HepG2 (cell line): ENCODE measurements at regions not wholly inside any gene's neighbourhood (a gene's known extent, or its start where the extent isn't known, plus 50 kb on each side); places are given as distances from the start of the nearest gene placed in this dataset.

Experiments
- ATAC-seq: fragments of 200-7000 bp; cut with Tn5 transposase; 3 replicates; pipeline ENCODE4 v1.9.1; 2020; ENCODE audit warnings: mild to moderate bottlenecking, moderate library complexity
- BruUV-seq: library from RNA; stranded (reverse); fragments of 400-500 nt; replicated peaks from 2 replicates; lab custom pipeline; 2021; lab: Mats Ljungman, UMichigan
- CTCF ChIA-PET: fragments of 300-600 bp; formaldehyde crosslinking; extraction: SDS; loops from one replicate; lab custom pipeline; 2021; ENCODE audit warnings: low total read pairs, inconsistent platforms, low intra/inter-chr PET ratio; lab: Yijun Ruan, JAX
- POLR2A ChIA-PET: fragments of 350-600 bp; sonication (Branson Sonifier 250); formaldehyde crosslinking; loops from one replicate; lab custom pipeline; 2020; ENCODE audit warnings: antibody characterized with exemption, inconsistent platforms; lab: Yijun Ruan, JAX
- DNase-seq: peaks from one replicate; pipeline ENCODE4 v3.0.0-alpha.2; 2015; ENCODE audit warnings: low spot score
- FAIRE-seq: peaks from 3 replicates; lab custom pipeline; 2011; peaks lifted over from hg19 to GRCh38; lab: Jason Lieb, UNC
- H2AFZ ChIP-seq: one replicate; pipeline ENCODE4 v1.6.1; 2011; ENCODE audit warnings: low read length, inconsistent platforms
- H3K27ac ChIP-seq: fragments of 300-600 bp; 3 replicates; pipeline ENCODE4 v1.8.0; 2011; ENCODE audit warnings: mixed run types, mild to moderate bottlenecking, mixed read lengths, low read length, inconsistent platforms; ENCODE audit not compliant: insufficient read depth; ENCODE audit errors: extremely low read length
- H3K27me3 ChIP-seq, 2 experiments: fragments of 200-600 bp in 1 of 2; 2 replicates in 1 of 2; 3 replicates in 1 of 2; pipeline versions ENCODE4 v1.6.0 to v1.8.0; 2011; ENCODE audit warnings: low read length in 2 of 2, mild to moderate bottlenecking in 2 of 2, moderate library complexity in 2 of 2, inconsistent platforms in 1 of 2; ENCODE audit not compliant: insufficient read depth in 2 of 2, control insufficient read depth in 1 of 2
- H3K36me3 ChIP-seq, 2 experiments: fragments of 200-600 bp in 1 of 2; replicated peaks in 1 of 2; 2 replicates in 1 of 2; 3 replicates in 1 of 2; pipeline versions ENCODE4 v1.5.1 to v1.8.0; 2011; ENCODE audit warnings: low read length in 2 of 2, inconsistent platforms in 1 of 2; ENCODE audit not compliant: insufficient read depth in 2 of 2, control insufficient read depth in 1 of 2
- H3K4me1 ChIP-seq: 2 replicates; pipeline ENCODE4 v1.5.1; 2012; ENCODE audit warnings: low read length, inconsistent platforms; ENCODE audit not compliant: insufficient read depth
- H3K4me2 ChIP-seq: 2 replicates; pipeline ENCODE4 v1.6.0; 2011; ENCODE audit warnings: low read depth, low read length, inconsistent platforms
- H3K4me3 ChIP-seq, 3 experiments: fragments of 200-600 bp in 1 of 3; sonication (generic), shearing (Covaris generic) in 1 of 3; replicated peaks in 1 of 3; 2 replicates each; pipeline ENCODE4 v1.5.1; 2011 to 2016; ENCODE audit warnings: low read length in 3 of 3, inconsistent platforms in 2 of 3, low read depth in 2 of 3, mild to moderate bottlenecking in 2 of 3, control low read depth in 1 of 3, mixed read lengths in 1 of 3; ENCODE audit not compliant: insufficient read depth in 1 of 3
- H3K79me2 ChIP-seq: one replicate; pipeline ENCODE4 v1.6.1; 2011; ENCODE audit warnings: low read length, inconsistent platforms; ENCODE audit not compliant: insufficient read depth
- H3K9ac ChIP-seq: 2 replicates; pipeline ENCODE4 v1.6.0; 2011; ENCODE audit warnings: mild to moderate bottlenecking, low read depth, low read length, inconsistent platforms; ENCODE audit not compliant: insufficient read depth
- H3K9me3 ChIP-seq: 2 replicates; pipeline ENCODE4 v1.5.1; 2012; ENCODE audit warnings: mild to moderate bottlenecking, low read length
- H4K20me1 ChIP-seq: 2 replicates; pipeline ENCODE4 v1.6.0; 2011; ENCODE audit warnings: inconsistent platforms, mild to moderate bottlenecking, low read length, moderate library complexity; ENCODE audit not compliant: insufficient read depth
- CENPBD1 ChIP-seq: sonication (generic); formaldehyde crosslinking; IDR thresholded peaks from 2 replicates; pipeline ENCODE4 v1.8.0; 2022; ENCODE audit warnings: missing genetic modification reagents, low read depth, mild to moderate bottlenecking, borderline replicate concordance
- CENPT ChIP-seq: sonication (generic); formaldehyde crosslinking; IDR thresholded peaks from 2 replicates; pipeline ENCODE4 v1.8.0; 2022; ENCODE audit warnings: low read depth, mild to moderate bottlenecking, moderate library complexity, missing genetic modification reagents
- GATAD1 ChIP-seq: IDR thresholded peaks from 2 replicates; pipeline ENCODE4 v1.6.1; 2016; ENCODE audit warnings: missing genetic modification reagents, missing compliant biosample characterization
- HOXA5 ChIP-seq: sonication (generic); formaldehyde crosslinking; IDR thresholded peaks from 2 replicates; pipeline ENCODE4 v1.4.0; 2020; ENCODE audit warnings: missing genetic modification reagents
- KLF6 ChIP-seq: IDR thresholded peaks from 2 replicates; pipeline ENCODE4 v1.8.0; 2016; ENCODE audit warnings: missing biosample characterization, missing genetic modification reagents
- MYC ChIP-seq: sonication (generic); formaldehyde crosslinking; IDR thresholded peaks from 2 replicates; pipeline ENCODE4 v1.9.0; 2021; ENCODE audit warnings: missing genetic modification reagents, borderline replicate concordance
- PPARG ChIP-seq: conservative IDR thresholded peaks from 2 replicates; pipeline ENCODE4 v1.6.1; 2016; ENCODE audit warnings: missing biosample characterization, missing genetic modification reagents
- RBM39 ChIP-seq: fragments of 200-400 bp; formaldehyde crosslinking; IDR thresholded peaks from one replicate; pipeline ENCODE4 v1.6.1; 2018; ENCODE audit warnings: antibody characterized with exemption, mild to moderate bottlenecking, low read depth, low read length; ENCODE audit not compliant: poor library complexity, severe bottlenecking
- RFXANK ChIP-seq: IDR thresholded peaks from 2 replicates; pipeline ENCODE4 v1.6.1; 2016
- SKI ChIP-seq: fragments of 450-650 bp; IDR thresholded peaks from one replicate; pipeline ENCODE4 v1.6.1; 2018; ENCODE audit warnings: mild to moderate bottlenecking; ENCODE audit not compliant: partially characterized antibody
- SP140L ChIP-seq: sonication (generic); formaldehyde crosslinking; IDR thresholded peaks from 2 replicates; pipeline ENCODE4 v1.4.0; 2020; ENCODE audit warnings: missing genetic modification reagents, borderline replicate concordance
- THAP9 ChIP-seq: sonication (generic); formaldehyde crosslinking; IDR thresholded peaks from 2 replicates; pipeline ENCODE4; 2020; ENCODE audit warnings: missing genetic modification reagents, mild to moderate bottlenecking, borderline replicate concordance
- ZNF30 ChIP-seq: sonication (generic); formaldehyde crosslinking; IDR thresholded peaks from 2 replicates; pipeline ENCODE4 v1.5.0; 2020; ENCODE audit warnings: mild to moderate bottlenecking, missing genetic modification reagents
- ZNF879 ChIP-seq: sonication (generic); formaldehyde crosslinking; IDR thresholded peaks from 2 replicates; pipeline ENCODE4 v1.8.1; 2023; ENCODE audit warnings: missing genetic modification reagents
- WGBS: methylation state at CpG from one replicate; pipeline ENCODE4 v1.1.6; 2017; ENCODE audit warnings: low lambda C conversion rate; 5-methylcytosine and 5-hydroxymethylcytosine counted together
- in situ Hi-C: cut with HindIII; loops from 2 replicates; pipeline ENCODE4 v1.10.0; 2017; ENCODE audit warnings: low pct_unique_long_range_greater_than_20kb; ENCODE audit not compliant: extremely low pct_ligation_motif_present
- intact Hi-C: fragments of 100-400 bp; cut with micrococcal nuclease; formaldehyde crosslinking; loops from one replicate; pipeline ENCODE4 v1.10.0; 2022; ENCODE audit not compliant: unreplicated experiment
- TF ChIP-seq, protein P1 (sequence below): sonication (generic); formaldehyde crosslinking; IDR thresholded peaks from 2 replicates; pipeline ENCODE4 v1.4.0; 2020; ENCODE audit warnings: missing genetic modification reagents
- TF ChIP-seq, protein P2 (sequence below): sonication (generic); formaldehyde crosslinking; IDR thresholded peaks from 2 replicates; pipeline ENCODE4 v1.9.0; 2021; ENCODE audit warnings: missing genetic modification reagents, mild to moderate bottlenecking, borderline replicate concordance
- TF ChIP-seq, protein P3 (sequence below): IDR thresholded peaks from 2 replicates; pipeline ENCODE4 v1.6.1; 2012; ENCODE audit warnings: low read depth, low read length, improper control_type of control experiment

- no peak for FAIRE-seq
- peak overlapping the region; percentile 16 for H2AFZ ChIP-seq
- POLR2A ChIA-PET = no interaction called here
- no peak for ATAC-seq
- no peaks in the 10 kb centered on the region for H3K9me3 ChIP-seq
- H4K20me1 ChIP-seq = no peaks in the 10 kb centered on the region
- no peak for DNase-seq
- H3K4me3 ChIP-seq = 0 out of 6 replicates have a peak overlapping the region, but pooled peaks of 1 of the 3 experiments have one; percentile 21
- H3K79me2 ChIP-seq = no peaks in the 10 kb centered on the region
- in situ Hi-C loops (no loop called here), intact Hi-C loops (no loop called here)
- CTCF ChIA-PET = no interaction called here
- H3K36me3 ChIP-seq = no peaks in the 10 kb centered on the region
- no peak overlapping the region for H3K9ac ChIP-seq
- no peak overlapping the region for H3K27ac ChIP-seq
- peak overlapping the region; percentile 32; the same call in 1 of the 2 replicates for H3K4me2 ChIP-seq
- WGBS = 30% methylated on average over 8 of the region's 8 CpGs
- peaks cover 0 to 9% of the 10 kb centered on the region in 2 experiments; a peak in 1 of 5 replicates for H3K27me3 ChIP-seq
- BruUV-seq = no TSS peak
- H3K4me1 ChIP-seq = no peaks in the 10 kb centered on the region
- no peak for TF ChIP-seq HOXA5 (CRISPR knock-in tag)
- TF ChIP-seq, protein P1, sequence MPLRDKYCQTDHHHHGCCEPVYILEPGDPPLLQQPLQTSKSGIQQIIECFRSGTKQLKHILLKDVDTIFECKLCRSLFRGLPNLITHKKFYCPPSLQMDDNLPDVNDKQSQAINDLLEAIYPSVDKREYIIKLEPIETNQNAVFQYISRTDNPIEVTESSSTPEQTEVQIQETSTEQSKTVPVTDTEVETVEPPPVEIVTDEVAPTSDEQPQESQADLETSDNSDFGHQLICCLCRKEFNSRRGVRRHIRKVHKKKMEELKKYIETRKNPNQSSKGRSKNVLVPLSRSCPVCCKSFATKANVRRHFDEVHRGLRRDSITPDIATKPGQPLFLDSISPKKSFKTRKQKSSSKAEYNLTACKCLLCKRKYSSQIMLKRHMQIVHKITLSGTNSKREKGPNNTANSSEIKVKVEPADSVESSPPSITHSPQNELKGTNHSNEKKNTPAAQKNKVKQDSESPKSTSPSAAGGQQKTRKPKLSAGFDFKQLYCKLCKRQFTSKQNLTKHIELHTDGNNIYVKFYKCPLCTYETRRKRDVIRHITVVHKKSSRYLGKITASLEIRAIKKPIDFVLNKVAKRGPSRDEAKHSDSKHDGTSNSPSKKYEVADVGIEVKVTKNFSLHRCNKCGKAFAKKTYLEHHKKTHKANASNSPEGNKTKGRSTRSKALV (CRISPR knock-in tag) = no peak
- no peak for TF ChIP-seq RFXANK (CRISPR knock-in tag)
- no peak for TF ChIP-seq CENPT
- no peak for TF ChIP-seq ZNF879 (CRISPR knock-in tag)
- no peak for TF ChIP-seq ZNF30
- no peak for TF ChIP-seq GATAD1
- TF ChIP-seq RBM39 = no peak
- no peak for TF ChIP-seq KLF6 (CRISPR knock-in tag)
- TF ChIP-seq CENPBD1 (CRISPR knock-in tag) = no peak
- no peak for TF ChIP-seq THAP9 (CRISPR knock-in tag)
- no peak for TF ChIP-seq MYC (CRISPR knock-in tag)
- no peak for TF ChIP-seq PPARG (CRISPR knock-in tag)
- no peak for TF ChIP-seq SKI
- TF ChIP-seq, protein P2, sequence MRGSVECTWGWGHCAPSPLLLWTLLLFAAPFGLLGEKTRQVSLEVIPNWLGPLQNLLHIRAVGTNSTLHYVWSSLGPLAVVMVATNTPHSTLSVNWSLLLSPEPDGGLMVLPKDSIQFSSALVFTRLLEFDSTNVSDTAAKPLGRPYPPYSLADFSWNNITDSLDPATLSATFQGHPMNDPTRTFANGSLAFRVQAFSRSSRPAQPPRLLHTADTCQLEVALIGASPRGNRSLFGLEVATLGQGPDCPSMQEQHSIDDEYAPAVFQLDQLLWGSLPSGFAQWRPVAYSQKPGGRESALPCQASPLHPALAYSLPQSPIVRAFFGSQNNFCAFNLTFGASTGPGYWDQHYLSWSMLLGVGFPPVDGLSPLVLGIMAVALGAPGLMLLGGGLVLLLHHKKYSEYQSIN = no peak
- TF ChIP-seq, protein P3, sequence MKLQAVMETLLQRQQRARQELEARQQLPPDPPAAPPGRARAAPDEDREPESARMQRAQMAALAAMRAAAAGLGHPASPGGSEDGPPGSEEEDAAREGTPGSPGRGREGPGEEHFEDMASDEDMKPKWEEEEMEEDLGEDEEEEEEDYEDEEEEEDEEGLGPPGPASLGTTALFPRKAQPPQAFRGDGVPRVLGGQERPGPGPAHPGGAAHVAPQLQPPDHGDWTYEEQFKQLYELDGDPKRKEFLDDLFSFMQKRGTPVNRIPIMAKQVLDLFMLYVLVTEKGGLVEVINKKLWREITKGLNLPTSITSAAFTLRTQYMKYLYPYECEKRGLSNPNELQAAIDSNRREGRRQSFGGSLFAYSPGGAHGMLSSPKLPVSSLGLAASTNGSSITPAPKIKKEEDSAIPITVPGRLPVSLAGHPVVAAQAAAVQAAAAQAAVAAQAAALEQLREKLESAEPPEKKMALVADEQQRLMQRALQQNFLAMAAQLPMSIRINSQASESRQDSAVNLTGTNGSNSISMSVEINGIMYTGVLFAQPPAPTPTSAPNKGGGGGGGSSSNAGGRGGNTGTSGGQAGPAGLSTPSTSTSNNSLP = no peak
- TF ChIP-seq SP140L = no peak
Observed at GRCh38 chr11:72519220-72519881, 85.0 kb upstream of the CLPB start.
